Mucosa of stomach (tissue), 1 donor: ENCODE measurements at regions not wholly inside any gene's neighbourhood (a gene's known extent, or its start where the extent isn't known, plus 50 kb on each side); places are given as distances from the start of the nearest gene placed in this dataset.

Source experiments
- H3K27me3 ChIP-seq: one replicate; pipeline ENCODE4 v1.7.0; 2013; ENCODE audit warnings: mild to moderate bottlenecking, low read length; ENCODE audit not compliant: control insufficient read depth, insufficient read depth
- H3K36me3 ChIP-seq: one replicate; pipeline ENCODE4 v1.7.0; 2013; ENCODE audit warnings: low read length; ENCODE audit not compliant: control insufficient read depth, insufficient read depth
- H3K4me1 ChIP-seq: one replicate; pipeline ENCODE4 v1.7.0; 2013; ENCODE audit warnings: mild to moderate bottlenecking, low read length; ENCODE audit not compliant: control insufficient read depth, insufficient read depth
- H3K4me3 ChIP-seq: one replicate; pipeline ENCODE4 v1.7.0; 2013; ENCODE audit warnings: low read length
- H3K9ac ChIP-seq: one replicate; pipeline ENCODE4 v1.7.0; 2013; ENCODE audit warnings: mild to moderate bottlenecking, low read length, moderate library complexity
- H3K9me3 ChIP-seq: one replicate; pipeline ENCODE4 v1.7.0; 2013; ENCODE audit warnings: mild to moderate bottlenecking, low read length, moderate library complexity; ENCODE audit not compliant: control insufficient read depth
- donor health status: Pancreatic carcinoma.

- Histone ChIP-seq H3K9ac (no peak overlapping the region), H3K36me3 (no peaks in the 10 kb centered on the region), H3K4me3 (no peak overlapping the region), H3K9me3 (no peaks in the 10 kb centered on the region), H3K4me1 (no peaks in the 10 kb centered on the region), H3K27me3 (no peaks in the 10 kb centered on the region)
Observed at GRCh38 chr14:83395321-83395720, 1861.7 kb upstream of the SEL1L start.

GRCh38 chr14:83416476-83416875, 1882.8 kb upstream of the SEL1L start:
- Histone ChIP-seq H3K4me3 (no peak overlapping the region), H3K9ac (no peak overlapping the region), H3K4me1 (no peaks in the 10 kb centered on the region), H3K36me3 (no peaks in the 10 kb centered on the region), H3K27me3 (no peaks in the 10 kb centered on the region), H3K9me3 (no peaks in the 10 kb centered on the region)

GRCh38 chr14:83419420-83419819, 1885.8 kb upstream of the SEL1L start:
- H3K36me3 ChIP-seq, result no peaks in the 10 kb centered on the region
- H3K27me3 ChIP-seq, result no peaks in the 10 kb centered on the region
- H3K9me3 ChIP-seq, result no peaks in the 10 kb centered on the region
- H3K9ac ChIP-seq, result no peak overlapping the region
- no peak overlapping the region for H3K4me3 ChIP-seq
- no peaks in the 10 kb centered on the region for H3K4me1 ChIP-seq

GRCh38 chr14:83421711-83422110, 1888.1 kb upstream of the SEL1L start:
- no peaks in the 10 kb centered on the region for H3K36me3 ChIP-seq

GRCh38 chr14:83425138-83425537, 1891.5 kb upstream of the SEL1L start:
- no peak overlapping the region for H3K4me3 ChIP-seq
- H3K36me3 ChIP-seq, result no peaks in the 10 kb centered on the region
- H3K27me3 ChIP-seq, result no peaks in the 10 kb centered on the region
- no peaks in the 10 kb centered on the region for H3K4me1 ChIP-seq
- no peak overlapping the region for H3K9ac ChIP-seq
- no peaks in the 10 kb centered on the region for H3K9me3 ChIP-seq

More at GRCh38 chr14:83421711-83422110, 1888.1 kb upstream of the SEL1L start:
- H3K27me3 ChIP-seq, result no peaks in the 10 kb centered on the region
- no peaks in the 10 kb centered on the region for H3K9me3 ChIP-seq
- no peak overlapping the region for H3K9ac ChIP-seq
- no peaks in the 10 kb centered on the region for H3K4me1 ChIP-seq
- no peak overlapping the region for H3K4me3 ChIP-seq

- Histone ChIP-seq H3K4me3 (no peak overlapping the region), H3K36me3 (no peaks in the 10 kb centered on the region), H3K27me3 (no peaks in the 10 kb centered on the region), H3K9ac (no peak overlapping the region), H3K9me3 (no peaks in the 10 kb centered on the region), H3K4me1 (no peaks in the 10 kb centered on the region)
Observed at GRCh38 chr14:83425706-83426105, 1892.1 kb upstream of the SEL1L start.

- Histone ChIP-seq H3K27me3 (no peaks in the 10 kb centered on the region), H3K4me1 (no peaks in the 10 kb centered on the region), H3K4me3 (no peak overlapping the region), H3K9ac (no peak overlapping the region), H3K9me3 (no peaks in the 10 kb centered on the region), H3K36me3 (no peaks in the 10 kb centered on the region)
Observed at GRCh38 chr14:83433618-83434017, 1900.0 kb upstream of the SEL1L start.

- no peaks in the 10 kb centered on the region for H3K4me1 ChIP-seq
- no peaks in the 10 kb centered on the region for H3K9me3 ChIP-seq
- no peak overlapping the region for H3K9ac ChIP-seq
- H3K27me3 ChIP-seq, result no peaks in the 10 kb centered on the region
- H3K36me3 ChIP-seq, result no peaks in the 10 kb centered on the region
- no peak overlapping the region for H3K4me3 ChIP-seq
Observed at GRCh38 chr14:83441801-83442200, 1908.1 kb upstream of the SEL1L start.

GRCh38 chr14:83455561-83455960, 1921.9 kb upstream of the SEL1L start:
- Histone ChIP-seq H3K27me3 (no peaks in the 10 kb centered on the region), H3K4me1 (no peaks in the 10 kb centered on the region), H3K4me3 (no peak overlapping the region), H3K9ac (no peak overlapping the region), H3K36me3 (no peaks in the 10 kb centered on the region), H3K9me3 (no peaks in the 10 kb centered on the region)

- Histone ChIP-seq H3K36me3 (no peaks in the 10 kb centered on the region), H3K9ac (no peak overlapping the region), H3K9me3 (no peaks in the 10 kb centered on the region), H3K27me3 (no peaks in the 10 kb centered on the region), H3K4me1 (no peaks in the 10 kb centered on the region), H3K4me3 (no peak overlapping the region)
Observed at GRCh38 chr14:83461521-83461920, 1927.9 kb upstream of the SEL1L start.

GRCh38 chr14:83462759-83463158, 1929.1 kb upstream of the SEL1L start:
- H3K27me3 ChIP-seq, result no peaks in the 10 kb centered on the region
- H3K4me1 ChIP-seq, result no peaks in the 10 kb centered on the region
- H3K36me3 ChIP-seq, result no peaks in the 10 kb centered on the region
- no peaks in the 10 kb centered on the region for H3K9me3 ChIP-seq
- no peak overlapping the region for H3K4me3 ChIP-seq
- no peak overlapping the region for H3K9ac ChIP-seq

GRCh38 chr14:83463500-83464098, 1929.9 kb upstream of the SEL1L start:
- Histone ChIP-seq H3K4me1 (no peaks in the 10 kb centered on the region), H3K4me3 (no peak overlapping the region), H3K9ac (no peak overlapping the region), H3K36me3 (no peaks in the 10 kb centered on the region), H3K9me3 (no peaks in the 10 kb centered on the region), H3K27me3 (no peaks in the 10 kb centered on the region)

GRCh38 chr14:83467811-83468210, 1934.2 kb upstream of the SEL1L start:
- no peaks in the 10 kb centered on the region for H3K36me3 ChIP-seq
- no peak overlapping the region for H3K9ac ChIP-seq
- H3K9me3 ChIP-seq, result no peaks in the 10 kb centered on the region
- H3K27me3 ChIP-seq, result no peaks in the 10 kb centered on the region
- no peaks in the 10 kb centered on the region for H3K4me1 ChIP-seq
- no peak overlapping the region for H3K4me3 ChIP-seq
